GM18867 (cell line): ENCODE measurements at regions not wholly inside any gene's neighbourhood (a gene's known extent, or its start where the extent isn't known, plus 50 kb on each side); places are given as distances from the start of the nearest gene placed in this dataset.
A peak's percentile ranks its signal among the peaks of the same experiment; 100 is the strongest.
"Not testable (repeated sequence)": the region's sequence is repeated elsewhere in the genome, so short reads cannot be mapped to it uniquely, and the experiment has no call there.

Experiments used
- ATAC-seq: cut with Tn5 transposase; IDR thresholded peaks from one replicate; pipeline ENCODE4 v1.9.1; 2021; ENCODE audit warnings: mild to moderate bottlenecking, moderate library complexity; ENCODE audit not compliant: unreplicated experiment

DNA sequence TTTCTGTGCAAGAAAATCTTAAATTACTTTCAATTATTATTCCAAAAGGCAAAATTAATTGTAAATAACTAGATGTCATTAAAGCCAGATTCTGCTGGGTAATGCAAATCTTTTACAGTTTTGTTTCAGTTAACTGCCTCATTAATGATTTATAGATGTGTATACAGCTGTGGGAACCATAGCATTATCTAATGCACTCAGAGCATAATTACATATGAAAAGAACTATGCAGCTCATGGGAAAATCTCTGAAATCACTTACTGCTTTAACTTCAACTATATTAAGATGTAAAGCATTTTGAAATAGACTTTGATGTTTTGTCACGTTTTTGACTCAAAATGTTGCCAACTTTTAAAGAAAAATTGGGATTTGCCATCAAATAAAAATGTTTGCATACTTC lies 630.3 kb upstream of the KLHL4 start:
- no peak for ATAC-seq

GRCh38 chrX:86910027-86910426 lies 607.6 kb upstream of the KLHL4 start:
- ATAC-seq: no peak

DNA sequence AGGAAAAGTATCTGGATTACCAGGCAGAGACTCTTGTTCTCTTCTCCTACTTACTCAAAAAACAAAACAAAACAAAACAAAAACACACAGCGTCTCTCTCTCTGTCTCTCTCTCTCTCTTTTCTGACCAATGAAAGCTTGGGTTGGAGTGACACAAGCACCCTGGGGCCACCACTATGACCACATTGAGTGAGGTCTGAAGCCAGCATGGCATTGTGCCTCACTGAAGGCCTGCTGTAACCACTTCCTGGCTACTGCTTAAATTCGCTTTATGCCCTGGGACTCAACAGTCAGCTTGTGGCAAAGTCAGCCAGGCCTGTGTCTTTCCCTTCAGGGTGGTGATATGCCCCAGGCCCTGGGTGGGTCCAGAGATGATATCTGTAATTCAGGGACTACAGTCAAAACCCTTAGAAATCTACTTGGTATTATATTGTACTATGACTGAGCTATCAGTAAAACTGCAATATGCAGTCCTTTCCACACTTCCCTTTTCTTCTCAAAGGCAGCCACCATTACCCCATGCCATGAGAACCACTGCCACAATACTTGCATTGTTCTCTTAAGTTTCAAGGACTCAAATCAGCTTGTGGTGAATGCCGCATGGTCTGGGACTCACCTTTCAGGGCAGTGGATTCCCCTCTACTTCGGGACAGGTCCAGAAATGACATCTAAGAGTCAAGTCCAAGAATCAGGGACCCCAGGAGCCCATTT lies 606.8 kb upstream of the KLHL4 start:
- no peak for ATAC-seq

- ATAC-seq: no peak
Measured at GRCh38 chrX:86914569-86914968, 603.0 kb upstream of the KLHL4 start.

GRCh38 chrX:86917959-86918358 lies 599.6 kb upstream of the KLHL4 start:
- ATAC-seq: no peak

DNA sequence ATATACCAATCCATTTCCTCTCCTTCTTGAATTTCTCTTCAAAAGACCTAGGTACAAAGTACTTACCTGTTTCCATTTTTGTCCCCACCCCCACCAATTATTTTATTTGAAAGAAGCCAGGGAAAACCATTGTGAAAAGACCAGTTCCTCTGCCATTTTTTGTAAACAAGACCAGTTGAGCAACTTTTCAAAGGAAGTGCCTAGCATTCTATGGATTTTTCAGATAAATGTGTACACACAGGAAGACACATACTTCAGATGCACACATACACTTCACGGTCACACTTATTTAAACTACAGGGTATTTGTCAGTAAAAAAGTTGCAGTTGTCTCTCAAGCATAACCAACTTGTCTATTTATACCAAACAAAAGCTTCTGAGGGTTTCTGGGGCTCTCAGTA lies 587.2 kb upstream of the KLHL4 start:
- ATAC-seq: no peak

DNA sequence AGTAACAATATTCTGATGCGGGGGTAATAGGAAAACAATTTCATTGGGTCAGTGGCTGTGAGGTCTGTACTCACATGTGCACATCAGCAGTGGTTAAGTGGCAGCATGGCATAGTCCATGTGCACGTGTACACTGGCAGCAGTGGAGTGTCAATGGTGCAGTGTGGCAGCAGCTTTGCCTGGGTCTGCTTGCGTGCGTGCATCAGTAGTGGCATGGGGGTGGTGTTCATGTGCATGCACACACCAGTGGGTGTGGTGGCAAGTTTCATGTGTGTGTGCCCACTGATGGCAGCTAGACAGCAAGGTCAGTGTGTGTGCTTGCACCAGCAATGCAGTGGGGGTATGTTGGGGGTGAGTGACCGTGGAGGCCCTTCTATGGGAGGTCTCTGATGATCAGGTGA lies 581.6 kb upstream of the KLHL4 start:
- no peak for ATAC-seq

- ATAC-seq: peak; percentile 92
Measured at GRCh38 chrX:86946569-86946968, 571.0 kb upstream of the KLHL4 start.

- no peak for ATAC-seq
Measured at GRCh38 chrX:86964321-86964720, 553.3 kb upstream of the KLHL4 start.

GRCh38 chrX:86981326-86981879 lies 536.2 kb upstream of the KLHL4 start:
- ATAC-seq: no peak

DNA sequence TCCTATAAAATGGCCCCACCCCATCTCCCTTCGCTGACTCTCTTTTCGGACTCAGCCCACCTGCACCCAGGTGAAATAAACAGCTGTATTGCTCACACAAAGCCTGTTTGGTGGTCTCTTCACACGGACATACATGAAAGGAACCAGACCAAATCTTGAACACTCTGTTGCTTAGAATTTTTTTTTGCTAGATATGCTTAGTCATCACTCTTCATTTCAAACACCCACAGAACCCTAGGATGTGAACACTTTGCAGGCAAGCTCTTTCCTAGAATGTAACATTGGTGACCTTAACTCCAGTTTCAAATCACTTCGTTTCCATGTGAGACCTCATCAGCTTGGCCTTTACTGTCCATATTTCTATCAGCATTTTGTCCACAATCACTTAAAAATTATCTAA lies 530.3 kb upstream of the KLHL4 start:
- ATAC-seq: not testable (repeated sequence)

DNA sequence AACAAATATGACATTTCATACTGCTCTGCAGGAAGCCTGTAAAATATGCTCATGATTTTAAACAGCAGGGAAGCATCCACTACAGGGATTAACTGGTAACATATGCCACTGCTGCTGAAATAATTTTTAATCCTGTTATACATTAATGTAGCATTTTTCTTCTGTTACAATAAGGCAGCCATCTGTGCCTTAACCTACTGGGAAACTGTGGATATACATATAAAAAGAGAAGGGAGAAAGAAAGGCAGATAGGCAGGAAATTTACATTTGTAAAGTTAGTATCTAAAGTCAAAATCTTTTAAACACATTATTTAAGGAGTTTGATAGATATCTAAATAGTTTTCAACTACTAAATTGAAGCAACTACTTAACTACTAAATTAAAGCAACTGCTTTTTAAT lies 514.6 kb upstream of the KLHL4 start:
- no peak for ATAC-seq

- no peak for ATAC-seq
Measured at GRCh38 chrX:87005183-87005582, 512.4 kb upstream of the KLHL4 start.

DNA sequence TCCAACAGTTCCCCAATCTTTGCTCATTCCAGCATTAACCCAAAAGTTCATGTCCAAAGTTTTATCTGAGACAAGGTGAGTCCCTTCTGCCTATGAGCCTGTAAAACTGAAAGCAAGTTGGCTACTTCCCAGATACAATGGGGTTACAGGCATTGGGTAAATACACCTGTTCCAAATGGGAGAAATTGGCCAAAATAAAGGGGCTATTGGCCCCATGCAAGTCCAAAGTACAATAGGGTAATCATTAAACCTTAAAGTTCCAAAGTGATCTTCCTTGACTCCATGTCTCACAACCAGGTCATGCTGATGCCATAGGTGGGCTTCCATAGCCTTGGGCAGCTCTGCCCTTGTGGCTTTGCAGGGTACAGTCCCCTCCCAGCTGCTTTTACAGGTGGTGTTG lies 511.7 kb upstream of the KLHL4 start:
- ATAC-seq: no peak

DNA sequence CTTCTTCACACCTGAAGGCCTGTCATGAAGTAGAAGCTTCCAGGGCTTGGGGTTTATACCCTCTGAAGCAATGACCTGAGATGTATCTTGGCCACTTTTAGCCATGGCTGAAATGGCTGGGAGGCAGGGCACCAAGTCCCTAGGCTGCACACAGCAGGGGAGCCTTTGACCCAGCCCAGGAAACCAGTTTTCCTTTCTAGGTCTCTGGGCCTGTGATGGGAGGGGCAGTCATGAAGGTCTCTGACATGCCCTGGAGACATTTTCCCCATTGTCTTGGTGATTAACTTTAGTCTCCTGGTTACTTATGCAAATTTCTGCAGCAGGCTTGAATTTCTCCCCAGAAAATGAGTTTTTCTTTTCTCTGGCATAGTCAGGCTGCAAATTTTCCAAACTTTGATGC lies 511.0 kb upstream of the KLHL4 start:
- ATAC-seq: no peak

DNA sequence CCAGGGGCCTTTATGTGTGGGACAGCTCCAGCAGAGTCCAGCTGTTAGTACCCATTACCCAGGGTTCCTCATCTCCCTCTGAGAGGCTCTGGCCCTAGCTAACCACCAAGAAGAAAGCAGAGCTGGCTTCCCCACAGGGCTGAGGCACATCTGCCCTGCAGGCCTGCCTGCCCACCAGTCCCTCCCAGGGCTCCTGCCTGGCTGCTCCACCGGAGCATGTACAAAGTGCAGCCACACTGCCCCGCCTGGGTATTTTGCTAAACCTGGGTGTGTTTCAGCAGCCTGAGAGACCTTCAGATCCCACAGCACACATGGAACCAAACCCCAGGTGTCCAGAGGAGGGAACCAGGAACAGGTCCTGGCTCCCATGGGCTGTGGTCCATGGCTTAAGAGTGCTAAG lies 500.4 kb upstream of the KLHL4 start:
- ATAC-seq: no peak

DNA sequence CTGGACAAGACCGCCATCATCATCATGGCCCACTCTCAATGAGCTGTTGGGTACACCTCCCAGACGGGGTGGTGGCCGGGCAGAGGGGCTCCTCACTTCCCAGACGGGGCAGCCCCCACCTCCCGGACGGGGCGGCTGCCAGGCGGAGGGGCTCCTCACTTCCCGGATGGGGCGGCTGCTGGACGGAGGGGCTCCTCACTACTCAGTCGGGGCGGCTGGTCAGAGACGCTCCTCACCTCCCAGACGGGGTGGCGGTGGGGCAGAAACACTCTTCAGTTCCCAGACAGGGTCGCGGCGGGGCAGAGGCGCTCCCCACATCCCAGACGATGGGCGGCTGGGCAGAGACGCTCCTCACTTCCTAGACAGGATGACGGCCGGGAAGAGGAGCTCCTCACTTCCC lies 484.5 kb upstream of the KLHL4 start:
- ATAC-seq: not testable (repeated sequence)

DNA sequence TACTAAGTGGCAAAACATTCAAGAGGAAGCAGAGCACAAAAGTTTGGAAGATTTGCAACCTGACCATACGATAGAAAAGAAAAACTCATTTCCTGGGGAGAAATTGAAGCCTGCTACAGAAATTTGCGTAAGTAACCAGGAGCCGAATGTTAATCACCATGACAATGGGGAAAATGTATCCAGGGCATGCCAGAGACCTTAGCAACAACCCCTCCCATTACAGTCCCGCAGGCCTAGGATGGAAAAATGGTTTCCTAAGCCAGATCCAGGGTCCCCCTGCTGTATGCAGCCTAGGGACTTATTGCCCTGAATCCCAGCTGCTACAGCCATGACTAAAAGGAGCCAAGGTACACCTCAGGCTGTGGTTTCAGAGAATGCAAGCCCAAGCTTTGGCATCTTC lies 472.2 kb upstream of the KLHL4 start:
- no peak for ATAC-seq

- ATAC-seq: no peak
Measured at GRCh38 chrX:87049567-87049966, 468.0 kb upstream of the KLHL4 start.

- no peak for ATAC-seq
Measured at GRCh38 chrX:87063642-87064041, 454.0 kb upstream of the KLHL4 start.

DNA sequence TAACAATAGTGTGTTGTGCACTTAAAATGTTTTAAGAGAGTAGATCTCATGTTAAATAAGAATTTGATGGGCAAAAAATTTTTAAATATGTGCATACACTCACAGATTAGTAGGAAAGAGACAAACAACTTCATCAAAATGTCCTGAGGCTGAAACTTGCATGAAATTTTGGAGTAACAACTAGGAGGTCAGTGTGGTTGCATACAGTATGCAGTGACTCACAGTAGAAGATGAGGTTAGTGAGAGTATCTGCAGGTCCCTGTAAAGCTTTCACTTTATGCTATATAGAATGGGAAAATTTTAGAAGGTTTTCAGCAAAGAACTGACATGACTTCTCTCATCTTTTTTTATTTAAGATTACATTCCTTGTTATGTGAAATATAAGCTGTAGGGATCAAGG lies 453.1 kb upstream of the KLHL4 start:
- no peak for ATAC-seq

- no peak for ATAC-seq
Measured at GRCh38 chrX:87067795-87068369, 449.7 kb upstream of the KLHL4 start.

DNA sequence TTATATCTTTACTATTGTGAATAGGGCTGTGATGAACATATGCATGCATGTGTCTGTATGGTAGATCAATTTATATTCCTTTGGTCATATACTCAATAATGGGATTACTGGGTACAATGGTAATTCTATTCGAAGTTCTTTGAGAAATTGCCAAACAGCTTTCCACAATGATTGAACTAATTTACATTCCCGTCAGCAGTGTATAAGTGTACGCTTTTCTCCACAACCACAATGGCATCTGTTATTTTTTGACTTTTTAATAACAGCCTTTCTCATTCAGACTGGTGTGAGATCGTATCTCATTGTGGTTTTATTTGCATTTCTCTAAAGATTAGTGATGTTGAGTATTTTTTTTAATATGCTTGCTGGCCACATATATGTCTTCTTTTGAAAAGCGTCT lies 439.4 kb upstream of the KLHL4 start:
- no peak for ATAC-seq
